GM18861 (cell line): ENCODE measurements at regions not wholly inside any gene's neighbourhood (a gene's known extent, or its start where the extent isn't known, plus 50 kb on each side); places are given as distances from the start of the nearest gene placed in this dataset.

Experiments
- ATAC-seq: cut with Tn5 transposase; IDR thresholded peaks from one replicate; pipeline ENCODE4 v1.9.1; 2021; ENCODE audit not compliant: unreplicated experiment

GRCh38 chr4:185966997-185967775 lies 101.8 kb upstream of the TLR3 start:
- ATAC-seq = no peak

GRCh38 chr4:185969657-185970056 lies 99.3 kb upstream of the TLR3 start:
- no peak for ATAC-seq

DNA sequence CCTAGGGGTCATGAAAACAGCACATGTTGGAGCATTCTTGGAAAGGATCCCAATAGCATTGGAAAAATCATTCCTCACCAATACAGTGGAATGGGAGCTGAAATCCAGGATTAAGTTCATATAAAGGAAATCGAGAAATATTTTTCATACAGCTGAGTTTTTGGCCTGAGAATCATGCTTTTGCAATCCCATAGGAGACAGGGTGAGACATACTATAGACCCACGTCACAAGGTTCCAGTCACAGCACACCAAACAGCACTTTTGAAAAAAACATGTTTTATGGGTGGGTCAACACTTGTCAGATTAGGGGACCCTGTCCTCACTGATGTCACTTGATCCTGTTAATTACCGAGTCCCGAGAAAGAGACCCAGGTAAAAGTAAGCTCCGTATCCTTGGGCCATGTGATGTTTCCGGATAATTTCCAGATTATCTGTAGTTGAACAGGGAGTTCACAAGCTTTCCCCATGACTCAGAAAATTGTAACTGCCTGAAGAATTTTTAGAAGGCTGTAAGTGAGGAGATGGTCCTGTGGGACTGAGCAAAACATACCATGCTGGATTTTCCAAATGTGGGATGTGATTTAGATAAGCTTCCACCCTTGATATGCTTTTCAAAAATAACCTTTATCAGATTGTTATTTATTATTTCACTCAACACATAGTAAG lies 80.9 kb upstream of the TLR3 start:
- ATAC-seq = no peak

DNA sequence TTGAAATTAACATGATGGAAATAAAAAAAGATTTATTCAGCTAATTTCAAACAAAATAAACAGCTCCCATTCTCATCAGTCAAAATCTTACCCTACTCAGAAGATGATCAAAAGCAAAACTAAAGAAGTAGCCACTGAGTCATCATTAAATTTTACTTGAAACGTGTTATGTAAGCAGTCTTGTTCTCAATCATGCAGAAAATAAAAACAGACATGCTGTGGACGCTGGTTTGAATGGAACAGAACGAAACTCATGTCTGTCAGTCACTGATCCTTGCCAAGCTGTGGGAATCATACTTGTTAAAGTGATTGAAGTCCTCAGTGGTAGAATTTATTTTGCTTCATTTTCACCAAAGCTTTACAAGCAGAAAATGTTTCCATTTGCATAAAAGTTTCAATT lies 77.2 kb upstream of the TLR3 start:
- no peak for ATAC-seq

DNA sequence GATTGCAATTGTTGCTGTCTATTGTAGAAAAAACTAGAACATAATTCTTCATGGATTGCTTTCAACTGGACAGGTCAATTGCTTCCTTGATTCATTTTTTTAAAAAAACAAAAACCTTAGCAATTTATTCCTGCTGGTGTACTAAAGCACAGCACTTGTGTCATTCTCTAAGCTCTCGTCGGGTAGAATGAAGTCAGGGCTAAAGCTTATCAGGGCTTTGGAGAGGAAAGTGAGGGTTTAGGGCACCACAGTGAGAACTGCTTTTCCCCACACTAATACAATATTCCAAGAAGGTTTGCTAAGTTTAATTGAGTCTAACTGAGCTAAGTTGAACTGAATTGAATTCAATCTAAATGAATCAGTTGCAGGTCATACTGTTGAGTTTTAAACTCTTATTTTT lies 76.4 kb upstream of the TLR3 start:
- ATAC-seq = no peak

DNA sequence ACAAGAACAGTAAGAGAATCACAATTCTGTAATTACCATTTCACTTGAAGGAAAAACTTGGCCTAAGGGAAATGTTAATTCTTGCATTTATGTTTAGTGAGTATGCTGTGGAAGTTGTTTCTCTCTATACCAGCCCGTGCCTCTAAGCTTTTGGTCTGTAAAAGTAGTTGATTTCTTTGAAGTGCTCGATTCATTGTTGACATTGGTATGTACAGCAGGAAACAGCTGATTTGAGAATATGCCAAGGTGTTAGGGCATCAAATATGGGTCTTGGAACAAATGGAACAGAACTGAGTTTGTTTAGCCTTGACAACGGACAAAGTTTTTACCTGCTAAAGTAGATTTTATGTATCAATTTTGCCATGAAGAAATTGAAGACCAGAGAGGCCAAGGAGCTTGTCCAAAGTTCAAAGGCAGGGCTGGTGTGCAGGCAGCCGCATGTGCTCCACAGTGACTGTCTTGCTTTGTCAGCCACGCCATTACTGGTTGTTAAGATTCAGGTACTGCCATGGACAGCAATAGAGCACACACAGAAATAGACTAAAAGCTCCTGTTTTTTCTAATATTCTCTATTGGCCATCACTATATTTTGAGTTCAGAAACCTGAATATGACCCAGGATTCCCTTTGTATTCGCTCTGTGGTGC lies 75.5 kb upstream of the TLR3 start:
- no peak for ATAC-seq

GRCh38 chr4:185994750-185995149 lies 74.2 kb upstream of the TLR3 start:
- ATAC-seq = no peak

DNA sequence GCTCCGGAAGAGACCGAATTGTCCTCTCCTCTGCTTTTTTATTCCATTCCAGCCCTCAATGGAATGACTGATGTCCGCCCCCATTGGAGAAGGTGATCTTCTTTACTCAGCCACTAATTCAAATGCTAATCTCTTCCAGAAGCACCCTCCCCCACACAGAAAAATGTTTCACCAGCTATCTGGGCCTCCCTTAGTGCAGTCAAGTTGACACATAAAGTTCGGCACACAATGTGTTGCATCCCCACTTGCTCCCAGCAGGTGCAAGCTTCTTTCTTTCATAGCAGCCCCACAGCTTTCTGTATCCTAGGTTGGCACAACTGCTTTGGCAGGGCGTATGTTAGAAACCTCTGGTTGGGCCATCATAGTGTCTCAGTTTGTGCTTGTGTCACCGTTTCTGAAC lies 73.3 kb upstream of the TLR3 start:
- no peak for ATAC-seq

- ATAC-seq = no peak
These were observed 71.7 kb upstream of the TLR3 start for GRCh38 chr4:185997296-185997695.

DNA sequence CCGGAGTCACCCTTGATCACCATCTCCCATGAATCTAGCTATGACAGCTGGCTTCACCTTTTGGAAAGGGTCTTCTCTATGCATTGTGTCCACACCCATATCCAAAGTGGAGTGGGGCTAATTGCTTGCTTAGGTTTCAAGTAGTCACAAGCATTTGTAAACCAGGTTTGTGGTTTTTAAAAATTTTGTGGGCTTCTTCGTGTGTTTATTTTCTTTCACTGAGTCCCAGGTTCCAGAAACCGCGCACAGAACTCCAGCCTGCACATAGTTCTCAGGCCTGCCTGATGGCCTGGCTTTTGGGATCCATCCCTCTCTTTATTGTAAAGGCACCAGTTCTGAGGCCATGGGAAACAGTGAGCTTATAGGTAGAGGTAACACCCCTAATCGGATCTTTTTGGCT lies 70.2 kb upstream of the TLR3 start:
- no peak for ATAC-seq

GRCh38 chr4:185999207-185999606 lies 69.7 kb upstream of the TLR3 start:
- no peak for ATAC-seq

- ATAC-seq = no peak
These were observed 66.1 kb upstream of the TLR3 start for GRCh38 chr4:186002853-186003252.

- ATAC-seq = no peak
These were observed 65.2 kb upstream of the TLR3 start for GRCh38 chr4:186003746-186004145.

DNA sequence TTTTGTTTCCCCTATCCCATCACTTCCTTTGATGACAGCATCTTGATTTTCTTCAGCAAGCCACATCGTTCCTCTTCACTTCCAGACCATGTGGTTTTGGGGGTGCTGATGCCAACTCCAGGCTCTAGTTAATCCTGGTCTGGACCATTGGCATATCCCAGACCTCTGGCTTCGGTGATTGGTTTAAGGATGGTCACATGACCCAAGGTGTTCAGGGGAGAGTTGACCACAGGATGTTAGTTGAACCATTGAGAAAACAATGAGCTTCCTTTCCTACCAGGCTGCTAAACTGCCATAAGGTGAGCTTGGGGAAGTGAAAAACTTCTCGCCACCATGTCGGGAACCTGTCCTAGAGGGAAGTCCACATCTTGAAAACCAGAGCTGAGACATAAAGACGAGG lies 60.9 kb upstream of the TLR3 start:
- ATAC-seq = no peak

DNA sequence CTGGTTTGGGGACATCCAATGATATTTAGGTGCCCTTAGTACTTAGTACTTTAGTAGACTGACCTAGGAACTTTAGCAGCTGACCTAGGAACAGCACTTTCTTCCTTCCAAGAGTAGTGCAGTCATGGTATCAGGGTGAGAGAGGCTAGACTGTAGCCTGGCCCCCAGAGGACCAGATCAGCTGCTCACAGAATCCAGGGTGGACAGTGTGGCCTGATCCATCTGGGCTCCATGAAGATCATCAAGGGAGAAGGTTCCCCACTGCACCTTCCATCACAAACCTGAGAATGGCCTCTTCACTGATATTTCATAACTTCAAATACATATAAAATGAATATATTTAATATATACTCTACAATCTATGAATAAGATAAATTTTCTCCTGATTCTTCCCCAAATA lies 59.0 kb upstream of the TLR3 start:
- no peak for ATAC-seq

- ATAC-seq = no peak
These were observed 58.1 kb upstream of the TLR3 start for GRCh38 chr4:186010821-186011220.

DNA sequence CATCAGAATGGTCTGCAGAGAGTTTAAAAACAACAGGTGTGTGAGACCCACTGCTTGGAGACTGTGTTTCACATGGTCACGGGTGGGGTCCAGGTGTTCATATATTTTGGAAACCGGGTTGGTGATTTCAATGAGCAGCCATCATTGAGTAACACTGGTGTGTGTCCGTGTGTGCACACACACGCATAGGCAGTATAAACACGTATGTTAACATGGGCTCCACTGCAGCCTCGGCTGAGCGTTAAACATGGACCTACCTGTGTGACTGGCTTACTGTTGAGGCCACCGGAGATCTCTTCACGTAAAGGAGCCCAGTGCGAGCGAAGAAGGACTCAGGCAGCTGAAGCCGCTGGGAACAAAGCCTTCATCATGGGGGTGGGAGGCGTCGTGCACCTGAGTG lies 56.9 kb upstream of the TLR3 start:
- no peak for ATAC-seq

- no peak for ATAC-seq
These were observed 55.4 kb upstream of the TLR3 start for GRCh38 chr4:186013419-186014186.

DNA sequence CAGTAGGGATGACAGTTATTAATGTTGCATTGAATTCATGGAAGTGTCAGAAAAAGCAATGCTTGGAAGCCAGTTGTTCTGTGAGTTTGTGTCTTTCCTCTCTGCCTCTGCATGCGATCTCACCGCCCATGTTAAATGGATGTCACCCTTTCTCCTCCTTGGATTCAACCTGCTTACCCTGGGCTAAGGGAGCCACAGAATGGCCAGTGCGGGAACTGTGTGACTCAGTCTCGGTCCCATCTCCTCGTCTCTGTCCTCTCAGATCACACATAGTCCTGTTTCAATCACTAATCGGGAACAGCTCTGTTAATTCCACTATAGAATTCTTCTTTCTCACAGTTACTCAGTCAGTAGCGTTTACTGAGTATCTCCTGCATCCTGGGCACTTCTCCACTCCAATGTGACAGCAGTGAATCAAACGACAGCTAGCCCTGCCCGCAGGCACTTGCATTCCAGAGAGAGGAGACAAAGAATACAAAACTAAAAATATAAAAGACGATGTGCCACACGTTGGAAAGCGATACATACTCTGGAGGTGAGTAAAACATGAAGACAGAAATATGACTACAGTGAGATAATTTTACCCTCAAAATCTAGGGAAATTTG lies 53.6 kb upstream of the TLR3 start:
- ATAC-seq = no peak

DNA sequence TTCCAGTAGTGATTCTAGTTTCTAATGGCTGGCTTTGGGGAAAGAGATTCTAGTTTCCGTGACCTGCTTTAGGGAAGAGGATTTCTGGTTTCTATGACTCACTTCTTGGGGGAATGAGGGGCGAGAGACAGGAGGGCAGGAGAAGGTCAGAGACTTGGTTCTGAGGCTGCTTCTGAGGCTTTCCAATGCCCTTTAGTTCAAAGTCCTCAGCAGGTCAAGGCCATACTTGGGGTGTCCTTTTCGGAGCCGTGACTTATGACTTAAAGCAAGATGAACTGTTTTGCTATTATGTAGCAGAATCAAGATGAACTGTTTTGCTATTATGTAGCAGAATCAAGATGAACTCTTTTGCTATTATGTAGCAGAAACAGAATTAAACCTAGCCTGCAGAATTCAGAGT lies 52.2 kb upstream of the TLR3 start:
- no peak for ATAC-seq

- no peak for ATAC-seq
These were observed 51.2 kb upstream of the TLR3 start for GRCh38 chr4:186017801-186018200.
